ENCODE measurements at regions not wholly inside any gene's neighbourhood (a gene's known extent, or its start where the extent isn't known, plus 50 kb on each side); places are given as distances from the start of the nearest gene placed in this dataset.

DNA sequence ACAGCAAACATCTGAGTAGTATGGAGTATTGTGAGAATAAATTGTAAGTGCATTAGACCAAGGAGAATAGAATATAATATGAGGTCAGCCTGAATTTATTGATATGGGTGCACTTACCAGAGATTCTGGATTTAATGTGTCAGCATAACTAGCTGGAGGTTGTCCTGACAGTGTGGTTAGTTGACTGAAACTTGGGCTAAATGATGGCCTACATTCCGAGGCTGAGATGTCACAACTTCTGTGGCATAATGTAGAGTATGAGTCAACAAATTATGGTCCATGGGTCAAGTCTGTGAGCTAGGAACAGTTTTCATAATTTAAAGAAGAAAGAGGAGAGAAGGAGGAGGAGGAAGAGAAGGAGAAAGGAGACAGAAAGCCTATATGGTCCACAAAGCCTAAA lies 127.6 kb downstream of the QPCT start:
- no peak for DNase-seq (ENCODE audit: low read depth in 3 of 3)

DNA sequence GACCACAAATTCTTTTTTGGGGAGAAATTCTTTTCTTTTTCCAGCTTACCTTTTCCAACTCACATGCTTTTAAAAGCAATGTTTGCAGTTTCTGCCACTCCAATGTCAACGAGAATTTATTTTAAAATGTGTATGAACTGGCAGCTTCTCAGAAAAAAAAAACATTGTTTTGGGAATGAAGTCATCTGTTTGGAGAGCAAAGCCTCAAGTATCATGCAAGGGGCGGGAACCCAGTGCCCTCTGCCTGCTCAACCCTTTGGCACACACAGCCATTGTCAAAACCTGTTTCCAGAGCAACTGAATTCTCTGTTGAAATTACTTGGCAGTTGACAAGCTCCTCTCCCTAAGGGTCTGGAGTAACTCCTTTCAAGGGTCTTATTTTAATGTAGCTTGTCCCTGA lies 128.5 kb downstream of the QPCT start:
- no peak for DNase-seq (ENCODE audit: low read depth in 3 of 3)

DNA sequence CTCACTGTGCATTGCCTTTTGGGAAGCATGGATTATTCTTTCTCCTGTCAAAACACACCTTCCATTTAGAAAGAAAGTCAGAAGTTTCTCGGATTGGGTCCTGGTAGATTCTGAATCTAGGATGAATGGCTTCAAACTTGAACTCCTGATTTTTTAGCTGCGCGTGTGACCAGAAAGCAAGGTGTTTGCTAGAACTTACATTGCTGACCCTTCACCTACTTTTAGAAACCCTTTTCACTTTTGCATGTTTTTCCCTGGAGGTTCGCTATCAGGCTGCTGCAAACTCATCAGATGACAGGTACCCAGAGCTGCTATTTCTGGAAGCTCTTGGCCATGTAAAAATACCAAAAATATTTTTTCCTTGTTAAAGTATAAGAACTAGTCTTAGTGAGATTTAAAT lies 132.0 kb downstream of the QPCT start:
- no peak for DNase-seq (ENCODE audit: low read depth in 3 of 3)

DNA sequence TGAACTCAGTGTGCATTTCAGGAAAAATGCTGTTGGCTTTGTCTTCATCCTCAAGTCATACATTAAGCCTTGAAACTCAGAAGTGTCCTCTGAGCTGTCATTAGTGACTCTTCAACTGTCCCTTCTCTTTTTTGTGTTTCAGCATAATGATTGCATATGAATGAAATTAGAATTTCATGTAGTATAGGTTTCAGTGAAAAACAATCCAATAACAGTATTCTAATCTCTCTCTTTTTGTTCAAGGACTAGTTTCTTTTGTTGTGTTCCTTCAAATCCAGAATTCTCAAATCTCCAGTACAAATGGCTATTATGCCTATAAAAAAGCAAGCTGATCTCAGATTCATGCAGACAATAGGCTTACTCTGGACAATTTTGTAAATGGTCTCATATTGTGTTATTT lies 133.5 kb downstream of the QPCT start:
- no peak for DNase-seq (ENCODE audit: low read depth in 3 of 3)

DNA sequence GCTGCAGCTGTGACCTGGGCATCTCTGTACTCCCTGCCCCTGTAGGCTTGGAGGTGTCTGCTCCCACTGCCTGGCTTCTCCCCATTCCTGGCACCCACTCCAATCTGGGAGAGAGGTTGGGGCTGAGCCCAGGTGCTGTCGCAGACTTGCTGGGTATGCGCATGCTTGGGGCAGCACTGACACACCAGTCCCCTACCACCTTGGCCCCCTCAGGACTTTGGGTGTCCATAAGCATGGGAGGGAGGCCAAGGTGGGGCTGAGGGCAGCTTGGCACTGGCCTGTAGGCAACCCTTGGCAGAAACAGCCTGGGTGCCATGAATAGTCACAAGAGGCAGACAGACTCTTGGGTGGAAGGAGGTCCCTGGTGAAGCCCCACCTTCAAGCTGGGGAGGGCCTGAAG lies 136.8 kb downstream of the QPCT start:
- no peak for DNase-seq (ENCODE audit: low read depth in 3 of 3)

DNA sequence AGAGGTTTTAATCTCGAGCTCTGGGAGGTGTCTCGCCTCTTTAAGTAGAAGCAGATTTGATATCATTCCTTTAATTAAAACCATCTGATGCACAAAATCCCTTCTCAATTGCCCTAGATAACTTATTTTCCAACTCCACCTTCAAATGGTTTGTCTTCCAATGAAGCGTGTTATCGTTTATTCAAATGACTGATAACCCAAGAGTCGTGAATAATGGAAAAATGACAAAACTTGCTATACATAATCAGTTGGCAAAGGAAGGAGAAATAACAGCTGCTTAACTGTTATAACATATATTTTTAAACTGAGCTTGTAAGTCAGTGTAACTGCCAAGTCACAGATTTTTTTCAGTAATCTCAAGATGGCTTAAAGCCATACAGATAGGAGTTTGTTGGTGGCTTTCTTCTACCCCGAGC lies 144.6 kb downstream of the QPCT start:
- no peak for DNase-seq (ENCODE audit: low read depth in 3 of 3)

DNA sequence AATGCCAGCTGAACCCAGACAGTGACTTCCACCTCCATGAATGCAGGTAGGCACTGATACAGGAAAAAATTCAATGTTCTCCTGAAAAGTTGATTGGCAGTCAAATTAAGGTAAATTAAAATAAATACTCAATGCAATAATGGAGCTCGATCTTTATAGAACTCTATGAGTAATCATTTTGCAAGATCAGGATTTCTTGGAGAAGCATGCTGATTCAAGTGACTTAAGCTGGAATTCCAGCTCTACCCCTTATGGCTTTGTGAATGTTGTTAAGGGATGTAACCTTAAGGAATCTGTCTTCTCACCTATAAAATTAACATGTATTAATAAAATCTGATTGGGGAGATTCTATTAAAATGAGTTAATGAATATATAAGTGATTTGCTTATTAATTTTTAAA lies 145.1 kb downstream of the QPCT start:
- DNase-seq (ENCODE audit: low read depth in 3 of 3), result no peak

DNA sequence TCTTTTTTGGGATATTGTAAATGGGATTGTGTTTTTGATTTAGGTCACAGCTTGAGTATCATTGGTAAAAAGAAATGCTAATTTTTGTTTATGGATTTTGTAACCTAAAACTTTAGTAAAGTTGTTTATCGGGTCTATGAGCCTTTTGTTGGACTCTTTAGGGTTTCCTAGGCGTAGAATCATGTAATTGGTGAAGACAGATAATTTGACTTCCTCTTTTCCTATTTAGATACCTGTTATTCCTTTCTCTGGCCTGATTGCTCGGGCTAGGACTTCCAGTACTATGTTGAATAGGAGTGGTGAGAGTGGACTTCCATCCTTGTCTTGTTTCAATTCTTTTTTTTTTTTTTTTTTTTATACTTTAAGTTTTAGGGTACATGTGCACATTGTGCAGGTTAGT lies 149.0 kb downstream of the QPCT start:
- DNase-seq (ENCODE audit: low read depth in 3 of 3), result no peak

DNA sequence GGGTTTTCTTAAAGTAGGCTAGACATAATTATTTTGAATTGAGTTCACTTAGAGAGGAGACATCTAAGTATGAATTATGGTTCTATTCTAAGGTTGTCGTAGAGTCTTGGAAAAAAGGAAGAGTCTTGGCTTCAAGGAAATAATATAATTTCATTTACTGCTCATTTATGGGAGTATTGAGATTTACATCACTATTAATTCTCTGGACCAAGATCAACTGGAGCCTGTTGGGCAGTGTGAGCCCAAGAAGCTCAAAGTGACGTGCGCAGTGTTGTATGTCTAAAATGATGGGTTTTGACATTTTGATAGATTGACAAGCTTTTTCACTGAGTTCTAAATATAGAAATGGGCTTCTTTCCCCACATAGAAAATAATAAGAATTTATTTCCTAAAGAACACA lies 154.7 kb downstream of the QPCT start:
- no peak for DNase-seq (ENCODE audit: low read depth in 3 of 3)

DNA sequence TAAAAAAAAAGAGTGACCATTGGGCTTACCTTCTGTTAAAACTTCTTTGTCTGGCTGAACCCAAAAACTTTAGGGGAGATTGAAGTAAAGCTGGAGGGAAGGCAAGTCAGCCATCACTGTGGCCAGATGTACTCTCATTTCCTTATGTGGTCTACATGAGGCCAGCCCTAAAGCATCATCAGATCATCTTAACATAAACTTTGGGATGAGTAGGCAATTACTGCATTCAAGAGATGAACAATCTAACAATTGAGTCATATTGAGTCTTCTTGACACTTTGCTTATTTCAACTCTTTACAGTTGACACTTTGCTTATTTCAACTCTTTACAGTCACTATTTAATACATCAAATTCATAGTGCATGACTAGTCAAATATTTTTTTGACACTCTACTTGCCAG lies 155.6 kb downstream of the QPCT start:
- no peak for DNase-seq (ENCODE audit: low read depth in 3 of 3)

DNA sequence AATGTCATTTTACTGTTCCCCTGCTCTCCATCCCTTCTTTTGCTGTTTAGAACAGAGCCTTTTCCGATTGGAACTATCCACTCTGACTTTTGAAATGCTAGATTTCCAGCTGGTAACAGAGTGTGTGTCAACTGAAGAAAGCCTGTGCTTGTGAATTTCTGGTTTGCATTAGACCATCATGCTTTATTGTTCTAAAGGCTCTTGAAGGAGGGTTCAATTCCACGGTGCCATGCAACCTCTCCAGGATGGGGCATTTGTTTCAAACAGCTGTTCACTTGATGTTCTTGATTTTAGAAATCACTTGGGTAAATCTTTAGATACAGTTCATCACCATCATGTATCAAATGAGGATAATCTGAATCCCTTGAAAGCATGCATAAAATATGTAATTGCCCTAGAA lies 156.7 kb downstream of the QPCT start:
- no peak for DNase-seq (ENCODE audit: low read depth in 3 of 3)

DNA sequence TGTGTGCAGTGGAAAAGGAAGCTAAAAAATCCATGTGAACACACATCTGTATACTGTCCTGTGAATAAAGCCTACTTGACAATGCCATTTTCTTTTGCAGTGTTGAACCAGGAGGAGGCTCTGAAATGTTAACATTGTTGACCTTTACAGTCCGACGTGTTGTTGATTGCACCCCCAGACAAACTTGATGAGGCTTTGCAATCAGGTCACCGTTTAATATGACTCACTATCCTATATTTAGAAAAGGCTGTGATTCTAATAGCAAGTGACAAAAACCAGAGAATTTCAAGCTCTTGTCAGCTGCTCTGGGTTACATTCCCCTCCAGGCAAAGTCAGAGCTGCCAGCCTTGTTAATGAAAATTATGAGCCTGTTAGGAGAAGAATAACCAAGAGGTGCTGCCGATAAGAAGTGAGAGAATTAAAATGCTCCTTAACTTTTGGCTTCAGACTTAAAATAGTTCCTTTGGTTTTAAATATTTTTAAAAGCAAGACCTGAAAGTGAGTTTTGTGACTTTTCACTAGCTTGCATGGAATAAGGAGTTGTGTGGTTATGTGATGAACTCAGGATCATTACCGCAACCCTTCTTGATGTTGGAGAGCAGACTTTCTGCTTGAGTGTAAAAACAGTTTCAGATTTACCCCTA lies 162.1 kb downstream of the QPCT start:
- DNase-seq (ENCODE audit: low read depth in 3 of 3), result no peak

DNA sequence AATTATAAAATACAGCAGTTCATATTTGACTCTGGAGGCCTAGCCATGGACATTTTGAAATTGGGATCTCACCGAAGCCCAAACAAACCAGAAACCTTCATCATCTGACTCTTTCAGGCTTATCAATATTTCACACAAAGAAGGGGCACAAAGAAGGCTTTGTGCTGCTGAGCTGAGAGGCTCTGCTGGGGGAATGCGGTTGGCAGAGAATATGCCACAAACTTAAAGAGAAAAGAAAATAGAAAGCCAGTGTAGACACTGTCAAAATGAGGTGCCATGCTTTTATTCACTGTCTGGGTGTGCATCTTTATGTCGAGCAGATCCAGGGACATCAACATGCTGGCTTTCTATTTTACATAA lies 162.6 kb downstream of the QPCT start:
- no peak for DNase-seq (ENCODE audit: low read depth in 3 of 3)

DNA sequence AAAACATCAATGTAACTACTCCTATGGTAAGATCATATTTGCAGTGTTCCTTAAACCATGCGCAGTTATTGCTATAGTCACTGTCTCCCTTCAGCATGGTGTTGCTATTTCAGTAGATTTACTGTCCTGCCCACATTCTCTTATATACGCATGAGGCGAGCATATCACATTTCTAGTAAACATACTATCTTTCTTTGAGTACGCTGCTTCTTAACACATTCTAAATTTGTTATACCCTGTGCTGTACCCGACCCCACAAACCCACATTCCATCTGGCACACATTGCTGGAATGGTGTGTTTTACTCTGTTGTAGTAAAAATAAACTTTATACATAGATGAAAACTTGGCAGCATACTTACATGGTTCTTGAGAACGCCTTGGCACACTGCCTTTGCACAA lies 163.3 kb downstream of the QPCT start:
- no peak for DNase-seq (ENCODE audit: low read depth in 3 of 3)

DNA sequence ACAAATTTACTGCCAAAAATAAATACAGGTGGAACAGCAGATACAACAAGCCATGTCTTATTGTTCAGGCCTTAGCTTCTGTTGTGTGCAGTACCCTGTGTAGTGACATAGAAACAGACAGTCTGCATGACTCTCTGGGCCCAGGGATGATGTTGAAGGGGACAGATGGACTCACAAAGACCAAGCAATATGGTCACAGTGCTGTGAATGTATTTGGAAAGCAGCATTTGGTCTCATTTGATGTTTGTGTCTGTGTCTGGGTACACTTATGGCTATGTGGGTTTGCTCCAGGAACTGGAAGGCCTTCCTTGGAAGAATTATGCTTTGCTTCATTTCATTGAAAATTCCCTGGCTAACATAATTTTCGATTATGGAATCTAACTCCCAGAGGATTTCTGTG lies 158.5 kb downstream of the CDC42EP3 start:
- DNase-seq (ENCODE audit: low read depth in 3 of 3), result no peak

DNA sequence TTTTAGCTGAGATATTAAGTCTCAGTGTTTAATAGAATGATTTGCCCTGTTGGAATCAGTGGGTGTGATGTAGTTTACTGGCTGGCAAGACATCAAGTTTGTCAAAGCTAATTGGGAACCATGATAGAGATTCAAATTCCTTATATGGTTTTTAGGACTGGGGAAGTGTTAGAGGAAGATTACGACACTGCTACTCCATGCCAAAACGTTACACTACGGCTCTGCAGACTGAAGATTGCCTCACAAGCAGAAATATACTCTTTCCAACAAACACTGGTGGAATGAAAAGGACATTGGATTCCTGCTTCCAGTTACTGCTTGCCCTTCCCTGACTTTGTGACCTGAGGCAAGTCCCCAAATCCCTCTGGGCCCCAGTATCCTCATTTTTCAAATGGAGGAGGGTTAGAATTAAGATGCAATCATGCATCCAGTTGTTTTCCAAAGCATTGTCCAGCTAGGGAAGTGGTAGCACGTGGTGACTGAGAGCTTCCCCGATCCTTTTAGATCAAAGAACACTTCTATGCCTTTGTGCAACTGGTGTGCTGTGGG lies 147.6 kb downstream of the CDC42EP3 start:
- no peak for DNase-seq (ENCODE audit: low read depth in 3 of 3)

DNA sequence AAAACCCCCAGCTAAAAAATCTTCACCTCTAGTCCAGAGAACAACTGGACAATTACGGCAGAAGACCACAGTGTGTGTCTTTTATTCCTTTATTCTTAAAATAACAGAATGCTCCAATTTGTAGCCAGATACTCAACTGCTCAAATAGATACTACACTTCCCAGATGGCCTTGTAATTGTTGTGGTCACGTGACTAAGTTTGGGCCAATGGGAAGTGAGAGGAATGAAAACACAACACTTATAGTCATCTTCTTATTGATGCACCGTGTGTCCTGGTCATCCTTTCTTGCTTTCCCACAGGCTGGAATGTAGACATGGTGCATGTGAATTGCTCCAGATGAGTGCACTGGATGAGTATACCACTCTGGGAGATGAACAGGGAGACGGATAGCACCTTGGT lies 145.1 kb downstream of the CDC42EP3 start:
- no peak for DNase-seq (ENCODE audit: low read depth in 3 of 3)

DNA sequence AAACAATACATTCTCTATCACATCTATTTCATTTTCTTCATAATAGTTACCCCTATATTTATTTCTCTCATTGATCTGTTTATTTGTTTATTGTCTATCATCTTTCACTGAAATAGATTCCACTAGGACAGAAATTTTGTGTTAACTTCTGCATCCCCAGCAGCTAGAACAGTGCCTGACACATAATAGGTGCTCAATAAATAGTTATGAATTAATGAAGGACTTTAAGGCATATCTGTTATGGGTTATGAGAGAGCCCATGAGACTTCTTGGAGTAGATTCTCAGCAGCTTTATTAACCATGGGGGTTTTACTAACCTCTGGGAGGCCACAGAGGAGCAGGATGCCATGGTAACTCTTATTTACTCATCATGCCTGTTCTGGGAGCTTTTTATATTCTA lies 144.6 kb downstream of the CDC42EP3 start:
- DNase-seq (ENCODE audit: low read depth in 3 of 3), result no peak

DNA sequence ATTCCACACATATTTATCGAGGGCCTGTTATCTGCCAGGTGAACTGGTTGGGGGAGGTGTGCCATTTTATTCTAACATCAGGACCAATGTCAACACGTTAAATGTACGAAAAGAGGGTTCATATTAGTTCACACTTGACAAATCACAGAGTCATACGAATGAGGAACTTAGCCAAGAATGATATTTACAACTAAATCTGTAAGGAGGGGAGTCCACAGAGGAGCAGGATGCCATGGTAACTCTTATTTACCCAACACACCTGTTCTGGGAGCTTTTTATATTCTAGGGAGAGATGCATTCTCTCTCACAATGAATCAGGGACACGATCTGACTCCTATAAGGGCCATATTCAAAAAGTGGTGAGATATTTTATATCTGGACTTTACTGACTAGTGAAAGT lies 144.1 kb downstream of the CDC42EP3 start:
- no peak for DNase-seq (ENCODE audit: low read depth in 3 of 3)

DNA sequence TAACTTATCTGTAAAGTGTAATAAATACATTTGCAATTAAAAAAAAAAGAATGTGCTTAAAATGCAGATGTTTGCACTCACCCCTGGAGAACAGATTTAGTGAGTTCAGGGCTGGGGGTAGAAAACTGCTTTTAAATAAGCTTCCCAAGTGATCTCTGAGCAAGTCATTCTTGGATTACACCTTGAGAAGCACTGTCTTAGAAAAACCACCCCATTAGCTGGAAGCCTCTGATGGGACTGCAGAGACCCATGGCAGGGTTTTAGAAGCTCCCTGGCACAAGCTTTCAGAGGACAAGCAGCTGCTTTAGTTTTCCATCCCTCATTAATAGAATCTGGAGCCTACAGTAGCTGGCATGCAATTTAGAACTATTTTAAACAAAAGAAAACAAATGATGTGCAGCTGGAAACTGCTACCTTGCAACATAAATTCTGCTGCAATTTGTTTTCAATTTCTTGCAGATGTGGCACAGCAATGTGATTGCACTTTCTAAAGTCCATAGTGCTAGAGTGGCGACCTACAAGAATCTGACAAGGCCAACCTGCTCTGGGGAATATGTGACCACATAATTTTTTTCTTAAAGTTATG lies 141.5 kb downstream of the CDC42EP3 start:
- no peak for DNase-seq (ENCODE audit: low read depth in 3 of 3)

DNA sequence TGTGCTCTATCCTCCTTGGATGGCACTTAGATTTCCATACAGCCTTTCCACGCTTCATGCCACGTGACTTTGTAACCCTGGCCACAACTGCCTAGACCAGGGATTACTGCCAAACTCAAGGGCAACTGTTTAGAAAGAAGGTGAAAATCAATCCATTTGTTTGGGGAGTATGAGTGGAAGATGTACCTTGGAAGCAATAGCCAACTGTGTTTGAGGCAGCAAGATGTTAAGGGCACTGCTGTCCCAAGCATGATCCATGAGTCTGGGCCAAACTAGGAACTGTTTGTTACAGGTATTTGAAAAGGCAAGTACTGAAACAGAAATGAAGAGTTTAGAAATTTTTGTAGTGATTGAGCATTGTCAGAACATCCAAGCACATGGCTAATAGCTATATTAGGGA lies 138.9 kb downstream of the CDC42EP3 start:
- no peak for DNase-seq (ENCODE audit: low read depth in 3 of 3)

DNA sequence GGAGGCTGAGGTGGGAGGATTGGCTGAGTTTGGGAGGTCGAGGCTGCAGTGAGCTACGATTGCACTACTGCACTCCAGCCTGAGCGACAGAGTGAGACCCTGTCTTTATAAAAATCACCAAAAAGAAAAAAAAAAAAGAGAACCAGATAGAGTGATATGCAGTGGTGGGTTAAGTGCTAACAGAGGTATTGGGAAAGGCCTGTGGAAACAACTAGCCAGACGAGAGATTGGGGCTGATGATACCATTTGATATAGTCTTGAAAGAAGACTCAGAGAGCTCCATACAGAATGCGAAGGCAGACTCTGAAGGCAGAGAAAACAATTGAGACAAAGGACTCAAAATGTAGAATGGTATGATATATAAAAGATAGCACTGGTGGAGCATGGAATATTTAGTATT lies 134.1 kb downstream of the CDC42EP3 start:
- DNase-seq (ENCODE audit: low read depth in 3 of 3), result no peak

DNA sequence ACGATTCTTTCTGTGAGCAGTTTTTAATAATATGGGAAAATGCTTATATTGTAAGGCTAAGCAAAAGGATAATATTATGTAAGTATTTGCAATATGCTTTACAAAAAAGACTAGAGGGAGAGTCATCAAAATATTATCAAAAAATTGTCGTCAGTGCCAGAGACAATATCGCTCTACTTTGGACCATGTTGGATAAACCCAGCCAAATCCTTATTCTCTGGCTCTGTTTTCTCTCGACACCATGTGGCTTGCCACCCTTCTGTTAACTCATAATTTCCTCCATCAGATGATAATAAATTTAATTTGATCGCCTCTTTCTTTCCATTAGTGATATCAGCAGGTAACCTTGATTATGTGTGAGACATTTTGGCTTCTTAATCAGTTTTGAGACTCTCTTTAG lies 129.9 kb downstream of the CDC42EP3 start:
- DNase-seq (ENCODE audit: low read depth in 3 of 3), result no peak

DNA sequence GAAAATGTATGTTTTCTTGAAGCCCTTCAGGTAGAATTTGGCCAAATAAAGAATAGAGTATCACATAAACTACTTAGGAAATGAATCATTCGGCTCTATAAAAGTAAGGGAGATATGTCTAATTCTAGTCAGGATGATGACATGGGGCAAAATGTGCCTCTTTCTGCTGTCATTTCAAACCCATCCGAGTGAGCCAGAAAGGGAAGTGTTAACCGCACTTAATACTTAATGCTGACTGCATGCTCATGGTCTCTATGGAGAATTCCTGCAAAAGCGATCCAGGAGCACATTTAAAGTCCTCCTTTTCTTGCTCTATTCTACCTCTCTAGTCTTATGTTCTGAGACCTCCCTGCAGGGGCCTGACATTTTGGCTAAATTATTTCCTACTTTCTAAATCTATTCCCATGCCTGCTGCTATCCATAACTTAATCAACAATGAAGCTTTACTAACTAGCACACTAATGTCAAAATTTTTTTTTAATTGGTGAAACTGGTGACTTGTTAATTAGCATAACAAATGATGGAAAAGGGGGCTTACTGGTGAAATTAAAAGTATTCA lies 127.4 kb downstream of the CDC42EP3 start:
- DNase-seq (ENCODE audit: low read depth in 3 of 3), result no peak

Measured in stimulated activated CD4-positive, alpha-beta T cell treated with anti-CD3 and anti-CD28 coated beads, TNF-alpha, amount 100 ng/mL, for 48 hours (primary cell).